ENCODE measurements at regions not wholly inside any gene's neighbourhood (a gene's known extent, or its start where the extent isn't known, plus 50 kb on each side); places are given as distances from the start of the nearest gene placed in this dataset.

GRCh38 chr7:41579961-41580935 is 122.6 kb downstream of the INHBA start:
- DNase-seq (ENCODE audit: low read depth) = peak; percentile 99

DNA sequence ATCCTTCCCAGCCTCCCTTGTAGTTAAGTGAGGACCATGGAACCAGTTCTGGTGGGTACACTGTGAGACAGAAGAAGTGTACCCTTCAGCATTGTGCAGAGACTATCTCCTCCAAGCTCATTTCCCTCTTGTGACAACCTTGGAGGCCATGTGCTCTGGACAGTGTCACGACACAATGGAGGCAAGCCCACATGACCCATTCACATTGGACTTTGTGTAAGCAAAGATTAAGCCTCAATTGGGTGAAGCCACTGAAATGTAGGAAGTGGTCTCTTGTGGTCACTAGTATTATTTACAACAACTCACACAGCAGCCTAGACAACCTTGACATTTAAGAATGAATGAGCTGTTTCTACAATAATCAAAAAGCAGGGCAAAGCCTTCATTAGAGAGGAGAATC is 124.2 kb downstream of the INHBA start:
- peak; percentile 26 for DNase-seq (ENCODE audit: low read depth)

DNA sequence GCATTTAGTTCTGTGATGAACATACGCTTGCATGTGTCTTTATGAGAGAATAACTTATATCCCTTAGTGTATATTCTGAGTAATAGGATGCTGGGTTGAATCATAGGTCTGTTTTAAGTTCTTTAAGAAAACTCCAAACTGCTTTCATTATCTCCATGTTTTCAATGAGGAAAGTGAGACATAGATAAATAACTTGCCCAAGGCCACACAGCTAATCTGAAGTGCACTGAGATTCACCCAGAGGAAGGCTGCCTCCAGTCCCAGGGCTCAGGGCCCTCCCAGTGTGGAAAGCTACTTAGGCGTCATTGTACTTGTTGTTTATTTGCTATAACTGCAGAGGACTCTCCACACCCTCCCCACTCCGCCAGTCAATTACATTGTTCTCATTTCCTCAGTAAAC is 126.7 kb downstream of the INHBA start:
- DNase-seq (ENCODE audit: low read depth) = peak; percentile 73

- peak; percentile 84 for DNase-seq (ENCODE audit: low read depth)
Observed at GRCh38 chr7:41574377-41574776, 128.5 kb downstream of the INHBA start.

DNA sequence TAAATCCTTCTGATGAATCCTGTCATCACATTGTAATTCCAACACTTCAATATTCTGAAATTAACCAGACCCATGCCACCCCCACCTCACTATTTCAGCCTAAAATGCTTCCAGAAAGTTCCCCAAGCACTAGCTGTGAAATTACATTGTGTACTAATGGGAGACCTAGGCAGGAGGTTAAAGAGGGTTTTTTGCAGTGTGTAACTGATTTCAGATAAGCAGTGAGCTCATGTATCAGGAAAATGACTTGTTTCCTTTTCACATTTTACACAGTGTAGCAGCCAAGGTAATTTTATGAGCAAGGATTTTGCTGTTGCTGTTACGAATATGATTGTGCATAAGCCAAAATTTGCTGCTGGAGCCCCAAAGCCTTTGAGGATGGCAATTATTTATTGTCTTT is 129.0 kb downstream of the INHBA start:
- peak; percentile 25 for DNase-seq (ENCODE audit: low read depth)

- no peak for DNase-seq (ENCODE audit: low read depth)
Observed at GRCh38 chr7:41573443-41573842, 129.4 kb downstream of the INHBA start.

DNA sequence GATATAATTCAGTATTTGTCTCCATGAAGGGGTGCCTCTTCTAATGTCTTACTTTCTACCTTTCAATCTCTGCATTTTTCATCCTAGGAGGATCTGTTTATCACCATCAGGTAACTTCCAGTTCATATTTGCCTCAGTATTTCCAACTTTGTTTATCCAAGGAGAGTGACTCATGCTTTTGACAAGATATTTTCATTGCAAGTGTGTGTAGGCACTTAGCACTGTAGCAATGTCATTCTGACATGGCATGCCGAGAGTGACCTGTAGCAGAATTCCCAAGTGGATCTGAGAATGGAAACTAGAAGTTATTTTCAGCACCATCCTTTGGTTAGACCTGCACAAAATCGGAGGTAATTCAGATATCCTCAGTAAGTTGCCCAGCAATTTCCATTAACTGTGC is 129.9 kb downstream of the INHBA start:
- peak; percentile 77 for DNase-seq (ENCODE audit: low read depth)

GRCh38 chr7:41571573-41571972 is 131.3 kb downstream of the INHBA start:
- no peak for DNase-seq (ENCODE audit: low read depth)

- no peak for DNase-seq (ENCODE audit: low read depth)
Observed at GRCh38 chr7:41570766-41571165, 132.1 kb downstream of the INHBA start.

DNA sequence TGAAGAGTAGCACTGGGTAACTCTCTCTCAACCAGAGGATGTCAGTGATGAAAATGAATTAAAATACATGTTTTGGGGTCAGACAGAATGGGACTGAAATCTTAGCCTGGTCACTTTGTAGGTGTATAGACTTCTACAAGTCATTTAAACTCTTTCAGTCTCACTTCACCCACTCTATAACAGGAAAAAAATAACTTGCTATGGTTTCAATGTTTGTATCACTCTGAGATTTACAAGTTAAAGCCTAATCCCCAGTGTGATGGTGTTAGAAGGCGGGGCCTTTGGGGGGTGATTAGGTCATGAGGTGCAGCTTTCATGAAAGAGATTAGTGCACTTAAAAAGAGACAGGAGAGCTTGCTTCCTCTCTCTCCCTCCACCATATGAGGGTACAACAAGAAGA is 134.8 kb downstream of the INHBA start:
- no peak for DNase-seq (ENCODE audit: low read depth)

DNA sequence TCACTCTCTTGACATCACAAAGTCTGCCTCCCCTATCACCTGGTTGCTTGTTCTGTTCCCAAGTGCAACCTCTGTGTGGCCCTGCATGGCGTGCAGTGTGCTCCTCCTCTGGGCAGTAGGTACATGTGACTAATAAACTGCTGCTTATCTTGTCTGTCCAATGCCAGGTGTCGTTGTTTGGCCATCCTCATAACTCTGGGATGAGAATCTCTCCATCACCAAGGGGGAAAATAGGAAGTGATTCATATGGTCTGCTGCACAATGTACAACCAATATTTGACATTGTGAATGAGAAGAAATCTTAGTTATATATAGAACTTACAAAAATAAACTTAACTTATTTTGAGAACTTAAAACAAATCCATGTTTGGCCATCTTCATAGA is 135.2 kb downstream of the INHBA start:
- peak; percentile 88 for DNase-seq (ENCODE audit: low read depth)

DNA sequence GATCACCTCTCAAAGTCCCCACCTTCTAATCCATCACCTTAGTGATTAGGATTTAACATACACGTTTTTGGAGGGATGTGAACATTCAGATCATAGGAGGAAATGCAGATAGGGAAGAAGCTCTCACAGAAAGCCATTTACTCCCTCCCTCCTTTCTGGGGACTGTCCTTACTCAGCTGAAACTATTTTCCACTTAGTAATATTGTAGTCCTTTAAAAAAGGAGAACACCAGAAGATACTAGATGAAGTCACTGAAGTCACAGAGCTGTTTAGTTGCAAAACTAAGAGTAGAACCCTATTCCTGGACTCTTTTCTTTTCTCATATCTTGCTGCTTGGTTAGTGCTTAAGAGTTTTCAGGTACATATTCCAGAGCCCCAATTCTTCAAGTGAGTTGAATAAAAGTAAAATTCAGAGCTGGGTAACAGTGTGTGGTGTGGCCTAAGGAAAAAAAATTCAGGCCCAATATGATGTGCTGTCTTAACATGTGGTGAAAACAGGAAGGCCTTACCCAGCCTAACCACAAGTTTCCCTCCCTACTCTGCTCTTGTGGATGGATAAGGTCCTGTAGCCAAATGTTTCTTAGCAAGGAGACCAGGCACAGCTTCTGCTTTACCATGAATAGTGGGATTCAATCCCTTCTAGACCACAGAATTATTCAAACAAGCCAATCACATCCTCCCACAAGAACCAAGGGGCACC is 135.7 kb downstream of the INHBA start:
- peak; percentile 53 for DNase-seq (ENCODE audit: low read depth)

DNA sequence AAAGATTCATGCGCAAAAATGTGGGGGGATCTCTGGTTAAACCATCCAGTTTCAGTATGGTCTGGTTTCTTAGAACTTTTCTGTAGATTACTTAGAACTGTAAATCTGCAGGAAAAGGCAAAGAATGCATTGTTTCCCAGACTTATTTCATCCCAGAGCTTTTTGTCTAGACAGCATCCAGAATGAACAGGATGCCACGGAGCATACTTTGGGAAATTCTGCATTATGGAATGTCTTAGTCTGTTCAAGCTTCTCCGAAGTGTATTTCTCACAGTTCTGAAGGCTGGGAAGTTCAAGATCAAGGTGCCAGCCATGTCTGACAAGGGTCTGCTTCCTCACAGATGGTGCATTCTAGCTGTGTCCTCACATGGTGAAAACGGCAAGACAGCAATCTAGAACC is 136.3 kb downstream of the INHBA start:
- peak; percentile 30 for DNase-seq (ENCODE audit: low read depth)

GRCh38 chr7:41565655-41566054 is 137.2 kb downstream of the INHBA start:
- no peak for DNase-seq (ENCODE audit: low read depth)

DNA sequence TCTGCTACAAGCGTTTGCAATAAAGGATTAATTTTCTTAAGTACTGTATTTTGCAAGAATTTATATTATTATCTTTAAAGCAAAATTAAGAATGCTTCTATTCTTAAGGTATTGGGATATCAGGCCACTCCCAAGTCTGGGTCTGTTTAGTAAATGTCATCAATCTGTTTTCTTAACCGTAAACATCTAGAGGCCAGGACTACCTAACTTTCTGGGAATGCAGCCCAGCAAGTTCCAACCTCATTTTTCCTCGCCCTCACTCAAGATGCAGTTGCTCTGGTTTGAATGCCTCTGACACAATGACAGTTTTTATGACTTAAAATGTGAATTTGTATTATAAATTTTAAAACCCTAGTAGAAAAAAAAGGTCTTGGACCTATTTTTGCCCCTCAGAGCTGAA is 143.5 kb downstream of the INHBA start:
- no peak for DNase-seq (ENCODE audit: low read depth)

DNA sequence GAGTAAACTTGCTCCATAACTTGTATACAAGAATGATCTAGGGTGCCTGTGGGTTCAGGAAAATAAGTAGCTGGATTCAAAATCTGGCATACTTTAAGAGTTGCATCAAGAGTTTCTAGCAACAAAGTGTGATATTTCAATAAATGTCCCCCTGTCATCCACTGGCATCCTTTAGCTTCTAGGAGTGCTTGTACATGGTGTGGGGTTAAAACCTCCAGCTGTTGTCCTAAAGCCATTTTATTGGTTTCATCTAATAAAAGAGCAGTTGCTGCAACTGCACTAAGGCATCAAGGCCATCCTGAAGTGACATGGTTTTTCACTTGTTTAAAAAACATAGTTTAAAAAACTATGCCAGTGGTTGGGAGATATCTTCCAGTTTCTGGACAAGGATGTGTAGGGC is 148.4 kb downstream of the INHBA start:
- no peak for DNase-seq (ENCODE audit: low read depth)

DNA sequence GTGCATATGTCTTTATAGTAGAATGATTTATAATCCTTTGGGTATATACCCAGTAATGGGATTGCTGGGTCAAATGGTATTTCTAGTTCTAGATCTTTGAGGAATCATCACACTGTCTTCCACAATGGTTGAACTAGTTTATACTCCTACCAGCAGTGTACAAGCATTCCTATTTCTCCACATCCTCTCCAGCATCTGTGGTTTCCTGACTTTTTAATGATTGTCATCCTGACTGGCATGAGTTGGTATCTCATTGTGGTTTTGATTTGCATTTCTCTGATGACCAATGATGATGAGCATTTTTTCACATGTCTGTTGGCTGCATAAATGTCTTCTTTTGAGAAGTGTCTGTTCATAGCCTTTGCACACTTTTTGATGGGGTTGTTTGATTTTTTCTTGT is 152.8 kb downstream of the INHBA start:
- DNase-seq (ENCODE audit: low read depth) = peak; percentile 81

GRCh38 chr7:41544241-41544640 is 158.6 kb downstream of the INHBA start:
- no peak for DNase-seq (ENCODE audit: low read depth)

DNA sequence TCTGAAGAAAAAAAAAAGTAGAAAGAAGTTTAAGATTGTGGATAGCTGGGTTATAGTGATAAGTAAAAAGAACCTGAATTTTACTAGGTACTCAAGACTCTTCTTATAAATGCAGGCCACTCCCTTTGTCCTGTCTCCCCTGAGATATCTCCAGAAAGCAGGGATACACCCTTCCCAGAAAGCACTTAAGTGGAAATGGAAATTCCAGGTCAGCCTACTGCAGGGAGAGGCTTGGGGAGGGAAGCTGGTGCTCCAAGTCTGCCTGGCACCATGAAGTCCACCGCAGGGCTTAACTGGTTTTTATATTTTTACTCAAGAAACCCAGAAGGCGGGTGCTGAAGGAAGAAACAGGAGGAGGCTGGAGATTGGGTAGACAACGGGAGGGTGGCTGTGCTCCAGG is 162.3 kb downstream of the INHBA start:
- DNase-seq (ENCODE audit: low read depth) = no peak

- peak; percentile 36 for DNase-seq (ENCODE audit: low read depth)
Observed at GRCh38 chr7:41538810-41539724, 163.8 kb downstream of the INHBA start.

- DNase-seq (ENCODE audit: low read depth) = no peak
Observed at GRCh38 chr7:41536873-41537665, 165.8 kb downstream of the INHBA start.
